H9 (cell line): ENCODE measurements at regions not wholly inside any gene's neighbourhood (a gene's known extent, or its start where the extent isn't known, plus 50 kb on each side); places are given as distances from the start of the nearest gene placed in this dataset.
A peak's percentile ranks its signal among the peaks of the same experiment; 100 is the strongest.

Source experiments
- DNase-seq: peaks from one replicate; pipeline ENCODE4 v3.0.0-alpha.2; 2017
- H2AFZ ChIP-seq: one replicate; pipeline ENCODE4 v1.6.1; 2013; ENCODE audit warnings: mild to moderate bottlenecking, low read length, control low read depth, moderate library complexity
- H2AK5ac ChIP-seq: 2 replicates; pipeline ENCODE4 v1.6.1; 2013; ENCODE audit warnings: low read length, control low read depth, mixed read lengths; ENCODE audit not compliant: insufficient read length
- H2BK120ac ChIP-seq: one replicate; pipeline ENCODE4 v1.6.1; 2013; ENCODE audit warnings: low read depth, mild to moderate bottlenecking, low read length, control low read depth, inconsistent platforms; ENCODE audit not compliant: poor library complexity, severe bottlenecking
- H2BK12ac ChIP-seq: 2 replicates; pipeline ENCODE4 v1.6.1; 2013; ENCODE audit warnings: low read length, control low read depth, mixed read lengths, low read depth; ENCODE audit not compliant: insufficient read length
- H2BK15ac ChIP-seq: 2 replicates; pipeline ENCODE4 v1.6.1; 2013; ENCODE audit warnings: low read depth, low read length, control low read depth
- H2BK20ac ChIP-seq: one replicate; pipeline ENCODE4 v1.6.1; 2013; ENCODE audit warnings: low read depth, mild to moderate bottlenecking, low read length, control low read depth, inconsistent platforms; ENCODE audit not compliant: poor library complexity, severe bottlenecking
- H2BK5ac ChIP-seq: 2 replicates; pipeline ENCODE4 v1.6.1; 2013; ENCODE audit warnings: low read length, control low read depth, mixed read lengths; ENCODE audit not compliant: insufficient read length
- H3K14ac ChIP-seq: 2 replicates; pipeline ENCODE4 v1.6.1; 2013; ENCODE audit warnings: low read length, control low read depth; ENCODE audit not compliant: insufficient read depth
- H3K18ac ChIP-seq: 2 replicates; pipeline ENCODE4 v1.6.1; 2013; ENCODE audit warnings: low read depth, mild to moderate bottlenecking, mixed read lengths, low read length, control low read depth; ENCODE audit not compliant: insufficient read length
- H3K23ac ChIP-seq: 2 replicates; pipeline ENCODE4 v1.6.1; 2013; ENCODE audit warnings: low read length, control low read depth, mixed read lengths, low read depth; ENCODE audit not compliant: insufficient read length
- H3K23me2 ChIP-seq: 2 replicates; pipeline ENCODE4 v1.6.1; 2013; ENCODE audit warnings: low read depth, mild to moderate bottlenecking, mixed read lengths, low read length, control low read depth; ENCODE audit not compliant: insufficient read length, poor library complexity, severe bottlenecking
- H3K27ac ChIP-seq: 2 replicates; pipeline ENCODE4 v1.5.1; 2013; ENCODE audit warnings: low read length, control low read depth, mixed read lengths, low read depth; ENCODE audit not compliant: insufficient read length
- H3K27me3 ChIP-seq: 2 replicates; pipeline ENCODE4 v1.6.1; 2013; ENCODE audit warnings: low read length, control low read depth, inconsistent platforms; ENCODE audit not compliant: insufficient read depth
- H3K4ac ChIP-seq: 2 replicates; pipeline ENCODE4 v1.6.1; 2013; ENCODE audit warnings: low read depth, mild to moderate bottlenecking, control low read depth, inconsistent platforms, low read length, moderate library complexity
- H3K4me1 ChIP-seq: 2 replicates; pipeline ENCODE4 v1.6.1; 2013; ENCODE audit warnings: low read length, control low read depth, inconsistent platforms; ENCODE audit not compliant: insufficient read depth
- H3K4me2 ChIP-seq: 2 replicates; pipeline ENCODE4 v1.6.1; 2013; ENCODE audit warnings: low read length, control low read depth, mixed read lengths; ENCODE audit not compliant: insufficient read length, insufficient read depth
- H3K56ac ChIP-seq: 2 replicates; pipeline ENCODE4 v1.6.1; 2013; ENCODE audit warnings: low read depth, mild to moderate bottlenecking, mixed read lengths, low read length, control low read depth; ENCODE audit not compliant: insufficient read length
- H3K79me1 ChIP-seq: 2 replicates; pipeline ENCODE4 v1.6.1; 2013; ENCODE audit warnings: low read depth, mild to moderate bottlenecking, moderate library complexity, low read length, control low read depth, inconsistent platforms; ENCODE audit not compliant: insufficient read depth, poor library complexity, severe bottlenecking
- H3K79me2 ChIP-seq: 2 replicates; pipeline ENCODE4 v1.6.1; 2013; ENCODE audit warnings: low read length, control low read depth, inconsistent platforms; ENCODE audit not compliant: insufficient read depth
- H3K9ac ChIP-seq: 2 replicates; pipeline ENCODE4 v1.6.1; 2013; ENCODE audit warnings: low read length, control low read depth, mixed read lengths; ENCODE audit not compliant: insufficient read length; ENCODE audit errors: extremely low read depth
- H3K9me3 ChIP-seq: one replicate; pipeline ENCODE4 v1.6.1; 2013; ENCODE audit warnings: low read depth, low read length, inconsistent platforms; ENCODE audit not compliant: control insufficient read depth
- H3T11ph ChIP-seq: one replicate; pipeline ENCODE4 v1.6.1; 2013; ENCODE audit warnings: mild to moderate bottlenecking, low read length, control low read depth, inconsistent platforms
- H4K20me1 ChIP-seq: one replicate; pipeline ENCODE4 v1.6.1; 2013; ENCODE audit not compliant: control insufficient read depth, insufficient read length, insufficient read depth
- H4K5ac ChIP-seq: 2 replicates; pipeline ENCODE4 v1.6.1; 2013; ENCODE audit warnings: low read depth, mild to moderate bottlenecking, mixed read lengths, low read length, control low read depth; ENCODE audit not compliant: insufficient read length
- H4K8ac ChIP-seq: replicated peaks from 2 replicates; pipeline ENCODE4 v1.6.1; 2013; ENCODE audit warnings: low read length, control low read depth, mixed read lengths, low read depth; ENCODE audit not compliant: insufficient read length
- H4K91ac ChIP-seq: 2 replicates; pipeline ENCODE4 v1.6.1; 2013; ENCODE audit warnings: low read depth, mild to moderate bottlenecking, moderate library complexity, mixed read lengths, low read length, control low read depth; ENCODE audit not compliant: insufficient read length
- H3K27ac Mint-ChIP-seq, 3 experiments: 2 replicates in 2 of 3; 3 replicates in 1 of 3; pipeline ENCODE4 v1.8.0; 2020 to 2021; ENCODE audit warnings: mixed read lengths in 3 of 3, mild to moderate bottlenecking in 1 of 3, moderate library complexity in 1 of 3
- H3K27me3 Mint-ChIP-seq: 2 replicates; pipeline ENCODE4 v1.8.0; 2021; ENCODE audit warnings: low read depth, mild to moderate bottlenecking, moderate library complexity, mixed read lengths
- H3K36me3 Mint-ChIP-seq, 3 experiments: 2 replicates in 2 of 3; 3 replicates in 1 of 3; pipeline ENCODE4 v1.8.0; 2020 to 2021; ENCODE audit warnings: low read depth in 3 of 3, mixed read lengths in 3 of 3; ENCODE audit not compliant: insufficient read depth in 1 of 3
- H3K4me1 Mint-ChIP-seq, 2 experiments: 2 replicates each; pipeline ENCODE4 v1.8.0; 2020; ENCODE audit warnings: mixed read lengths in 2 of 2
- H3K4me3 Mint-ChIP-seq, 2 experiments: 2 replicates in 1 of 2; 3 replicates in 1 of 2; pipeline ENCODE4 v1.8.0; 2020 to 2021; ENCODE audit warnings: mild to moderate bottlenecking in 2 of 2, mixed read lengths in 2 of 2, moderate library complexity in 1 of 2
- H3K9me3 Mint-ChIP-seq, 2 experiments: 2 replicates in 1 of 2; 3 replicates in 1 of 2; pipeline ENCODE4 v1.8.0; 2020; ENCODE audit warnings: mild to moderate bottlenecking in 2 of 2, mixed read lengths in 2 of 2, moderate library complexity in 1 of 2
- CTCF ChIP-seq: fragments of 200-600 bp; sonication (generic); conservative IDR thresholded peaks from 3 replicates; pipeline ENCODE4 v1.8.0; 2021; ENCODE audit warnings: antibody characterized with exemption, mild to moderate bottlenecking
- whole genome bisulfite sequencing: extraction: QIAGEN DNeasy Blood & Tissue Kit; methylation state at CpG from one replicate; pipeline ENCODE4 v1.1.7; 2013; ENCODE audit warnings: missing lambda C conversion rate, low lambda C conversion rate, mixed read lengths; ENCODE audit not compliant: insufficient read length; ENCODE audit errors: extremely low coverage; 5-methylcytosine and 5-hydroxymethylcytosine counted together

DNA sequence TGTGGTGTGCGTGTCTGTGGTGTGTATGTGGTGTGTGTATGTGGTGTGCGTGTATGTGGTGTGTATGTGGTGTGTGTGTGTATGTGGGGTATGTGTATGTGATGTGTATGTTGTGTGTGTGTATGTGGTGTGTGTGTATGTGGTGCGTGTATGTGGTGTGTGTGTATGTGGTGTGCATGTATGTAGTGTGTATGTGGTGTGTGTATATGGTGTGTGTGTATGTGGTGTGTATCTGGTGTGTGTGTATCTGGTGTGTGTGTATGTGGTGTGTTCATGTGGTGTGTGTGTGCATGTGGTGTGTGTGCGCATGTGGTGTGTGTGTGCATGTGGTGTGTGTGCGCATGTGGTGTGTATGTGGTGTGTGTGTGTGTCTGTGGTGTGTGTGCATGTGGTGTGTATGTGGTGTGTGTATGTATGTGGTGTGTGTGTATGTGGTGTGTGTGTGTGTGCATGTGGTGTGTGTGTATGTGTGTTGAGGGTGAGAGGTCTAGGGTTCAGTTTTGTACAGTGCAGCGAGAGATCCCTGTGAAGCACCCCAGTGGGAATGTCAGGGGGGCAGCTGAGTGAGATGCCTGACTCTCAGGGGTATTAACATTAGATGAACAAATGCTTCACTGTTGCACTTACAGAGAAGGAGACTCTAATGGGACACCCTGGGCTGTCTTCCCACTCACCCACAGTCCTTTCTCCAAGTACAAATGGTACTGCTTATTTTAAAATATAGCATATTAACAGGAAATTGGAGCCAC, 61.3 kb upstream of the MEDAG start:
- WGBS, result 100% methylated on average over 3 of the region's 6 CpGs
- Histone ChIP-seq H4K8ac (peak overlapping the region; percentile 57), H3K9me3 (no peaks in the 10 kb centered on the region), H3K56ac (peak overlapping the region; percentile 41), H2BK5ac (no peak overlapping the region), H2AK5ac (no peak overlapping the region), H4K91ac (no peak overlapping the region), H4K20me1 (peaks cover 3% of the 10 kb centered on the region), H3K23me2 (no peaks in the 10 kb centered on the region), H3K27ac (no peak overlapping the region), H3K79me2 (no peaks in the 10 kb centered on the region), H2BK120ac (no peak overlapping the region), H3K4me1 (no peaks in the 10 kb centered on the region; the same call in 1 of the 2 replicates), H2BK20ac (no peak overlapping the region), H3K18ac (peak overlapping the region; percentile 30), H3K27me3 (no peaks in the 10 kb centered on the region), H3K4ac (no peak overlapping the region), H3K79me1 (no peaks in the 10 kb centered on the region), H3K4me2 (no peak overlapping the region), H2BK15ac (no peak overlapping the region), H4K5ac (no peak overlapping the region), H3T11ph (no peak overlapping the region), H3K23ac (no peak overlapping the region), H3K9ac (no peak overlapping the region), H3K14ac (no peak overlapping the region), H2BK12ac (no peak overlapping the region), H2AFZ (no peak overlapping the region)
- Mint-ChIP-seq H3K9me3 (no peaks in the 10 kb centered on the region), H3K27ac (no peak overlapping the region), H3K4me1 (peaks cover 6 to 10% of the 10 kb centered on the region in 2 experiments), H3K4me3 (no peak overlapping the region), H3K36me3 (no peaks in the 10 kb centered on the region), H3K27me3 (peaks cover 3% of the 10 kb centered on the region)
- no peak for DNase-seq
- no peak for TF ChIP-seq CTCF
